ENCODE measurements at regions not wholly inside any gene's neighbourhood (a gene's known extent, or its start where the extent isn't known, plus 50 kb on each side); places are given as distances from the start of the nearest gene placed in this dataset.

DNA sequence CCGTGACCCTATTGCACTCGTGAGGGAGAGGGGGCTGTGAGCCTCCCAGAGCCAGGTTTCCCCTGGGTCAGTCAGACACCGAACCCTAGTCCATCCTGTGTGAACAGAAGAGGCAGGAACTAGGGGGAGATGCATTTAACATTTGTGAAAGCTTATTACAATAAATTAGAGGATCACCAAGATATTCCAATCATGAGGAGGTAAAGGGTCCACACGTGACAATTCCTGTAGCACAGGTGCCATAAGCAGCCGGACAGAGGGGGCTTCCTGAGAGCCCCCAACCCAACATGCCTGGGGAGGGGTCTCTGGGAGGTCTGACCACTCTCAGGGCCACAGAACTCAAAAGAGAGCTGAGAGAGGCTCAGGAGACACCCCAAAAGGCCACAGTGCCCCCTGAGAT is 93.3 kb downstream of the KCNF1 start (continued):
- TF ChIP-seq, protein P1, sequence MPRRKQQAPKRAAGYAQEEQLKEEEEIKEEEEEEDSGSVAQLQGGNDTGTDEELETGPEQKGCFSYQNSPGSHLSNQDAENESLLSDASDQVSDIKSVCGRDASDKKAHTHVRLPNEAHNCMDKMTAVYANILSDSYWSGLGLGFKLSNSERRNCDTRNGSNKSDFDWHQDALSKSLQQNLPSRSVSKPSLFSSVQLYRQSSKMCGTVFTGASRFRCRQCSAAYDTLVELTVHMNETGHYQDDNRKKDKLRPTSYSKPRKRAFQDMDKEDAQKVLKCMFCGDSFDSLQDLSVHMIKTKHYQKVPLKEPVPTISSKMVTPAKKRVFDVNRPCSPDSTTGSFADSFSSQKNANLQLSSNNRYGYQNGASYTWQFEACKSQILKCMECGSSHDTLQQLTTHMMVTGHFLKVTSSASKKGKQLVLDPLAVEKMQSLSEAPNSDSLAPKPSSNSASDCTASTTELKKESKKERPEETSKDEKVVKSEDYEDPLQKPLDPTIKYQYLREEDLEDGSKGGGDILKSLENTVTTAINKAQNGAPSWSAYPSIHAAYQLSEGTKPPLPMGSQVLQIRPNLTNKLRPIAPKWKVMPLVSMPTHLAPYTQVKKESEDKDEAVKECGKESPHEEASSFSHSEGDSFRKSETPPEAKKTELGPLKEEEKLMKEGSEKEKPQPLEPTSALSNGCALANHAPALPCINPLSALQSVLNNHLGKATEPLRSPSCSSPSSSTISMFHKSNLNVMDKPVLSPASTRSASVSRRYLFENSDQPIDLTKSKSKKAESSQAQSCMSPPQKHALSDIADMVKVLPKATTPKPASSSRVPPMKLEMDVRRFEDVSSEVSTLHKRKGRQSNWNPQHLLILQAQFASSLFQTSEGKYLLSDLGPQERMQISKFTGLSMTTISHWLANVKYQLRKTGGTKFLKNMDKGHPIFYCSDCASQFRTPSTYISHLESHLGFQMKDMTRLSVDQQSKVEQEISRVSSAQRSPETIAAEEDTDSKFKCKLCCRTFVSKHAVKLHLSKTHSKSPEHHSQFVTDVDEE (CRISPR knock-in tag; IDR thresholded peaks at IDR 0.05) = no peak
- no peak for TF ChIP-seq CSDC2 (CRISPR knock-in tag; IDR thresholded peaks at IDR 0.05)

DNA sequence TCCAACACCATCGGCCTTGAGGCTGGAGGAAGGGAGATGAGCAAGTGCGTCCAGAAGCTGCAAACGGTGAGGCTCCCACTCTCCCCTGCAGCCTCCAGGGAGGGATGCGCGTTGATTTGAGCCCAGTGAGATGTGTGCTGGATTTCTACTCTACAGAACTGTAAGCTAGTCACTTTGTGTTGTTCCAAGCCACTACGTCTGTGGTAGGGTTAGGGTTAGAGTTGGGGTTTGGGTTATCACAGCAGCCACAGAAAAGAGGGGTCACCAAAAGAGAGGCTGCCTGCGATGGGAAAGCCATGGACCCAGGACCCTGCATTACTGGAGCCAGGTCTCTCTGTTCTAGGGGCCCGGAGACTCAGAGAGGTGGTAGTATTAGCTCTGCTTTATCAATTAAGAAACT is 94.5 kb downstream of the KCNF1 start:
- TF ChIP-seq RARB (CRISPR knock-in tag; IDR thresholded peaks at IDR 0.05) (no peak), ESRRG (CRISPR knock-in tag; IDR thresholded peaks at IDR 0.05) (no peak), ZFP30 (CRISPR knock-in tag; IDR thresholded peaks at IDR 0.05) (no peak), GLIS3 (CRISPR knock-in tag; IDR thresholded peaks at IDR 0.05) (no peak), SNAI2 (CRISPR knock-in tag; IDR thresholded peaks at IDR 0.05) (no peak), BACH2 (CRISPR knock-in tag; IDR thresholded peaks at IDR 0.05; ENCODE audit: borderline replicate concordance) (no peak), ZNF565 (CRISPR knock-in tag; conservative IDR thresholded peaks at IDR 0.05; ENCODE audit: low read depth) (no peak), TOX (CRISPR knock-in tag; IDR thresholded peaks at IDR 0.05; ENCODE audit: borderline replicate concordance) (no peak), TCF4 (CRISPR knock-in tag; IDR thresholded peaks at IDR 0.05; ENCODE audit: borderline replicate concordance) (no peak), ZNF8 (CRISPR knock-in tag; IDR thresholded peaks at IDR 0.05) (no peak), ISL1 (CRISPR knock-in tag; IDR thresholded peaks at IDR 0.05) (no peak), ZNF70 (CRISPR knock-in tag; IDR thresholded peaks at IDR 0.05) (no peak), ZC3H10 (CRISPR knock-in tag; IDR thresholded peaks at IDR 0.05) (no peak), PPARA (CRISPR knock-in tag; IDR thresholded peaks at IDR 0.05; ENCODE audit: borderline replicate concordance) (no peak)
- TF ChIP-seq, protein P2, sequence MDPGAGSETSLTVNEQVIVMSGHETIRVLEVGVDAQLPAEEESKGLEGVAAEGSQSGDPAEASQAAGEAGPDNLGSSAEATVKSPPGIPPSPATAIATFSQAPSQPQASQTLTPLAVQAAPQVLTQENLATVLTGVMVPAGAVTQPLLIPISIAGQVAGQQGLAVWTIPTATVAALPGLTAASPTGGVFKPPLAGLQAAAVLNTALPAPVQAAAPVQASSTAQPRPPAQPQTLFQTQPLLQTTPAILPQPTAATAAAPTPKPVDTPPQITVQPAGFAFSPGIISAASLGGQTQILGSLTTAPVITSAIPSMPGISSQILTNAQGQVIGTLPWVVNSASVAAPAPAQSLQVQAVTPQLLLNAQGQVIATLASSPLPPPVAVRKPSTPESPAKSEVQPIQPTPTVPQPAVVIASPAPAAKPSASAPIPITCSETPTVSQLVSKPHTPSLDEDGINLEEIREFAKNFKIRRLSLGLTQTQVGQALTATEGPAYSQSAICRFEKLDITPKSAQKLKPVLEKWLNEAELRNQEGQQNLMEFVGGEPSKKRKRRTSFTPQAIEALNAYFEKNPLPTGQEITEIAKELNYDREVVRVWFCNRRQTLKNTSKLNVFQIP (CRISPR knock-in tag; IDR thresholded peaks at IDR 0.05; ENCODE audit: borderline replicate concordance, low read depth) = no peak
- TF ChIP-seq, protein P3, sequence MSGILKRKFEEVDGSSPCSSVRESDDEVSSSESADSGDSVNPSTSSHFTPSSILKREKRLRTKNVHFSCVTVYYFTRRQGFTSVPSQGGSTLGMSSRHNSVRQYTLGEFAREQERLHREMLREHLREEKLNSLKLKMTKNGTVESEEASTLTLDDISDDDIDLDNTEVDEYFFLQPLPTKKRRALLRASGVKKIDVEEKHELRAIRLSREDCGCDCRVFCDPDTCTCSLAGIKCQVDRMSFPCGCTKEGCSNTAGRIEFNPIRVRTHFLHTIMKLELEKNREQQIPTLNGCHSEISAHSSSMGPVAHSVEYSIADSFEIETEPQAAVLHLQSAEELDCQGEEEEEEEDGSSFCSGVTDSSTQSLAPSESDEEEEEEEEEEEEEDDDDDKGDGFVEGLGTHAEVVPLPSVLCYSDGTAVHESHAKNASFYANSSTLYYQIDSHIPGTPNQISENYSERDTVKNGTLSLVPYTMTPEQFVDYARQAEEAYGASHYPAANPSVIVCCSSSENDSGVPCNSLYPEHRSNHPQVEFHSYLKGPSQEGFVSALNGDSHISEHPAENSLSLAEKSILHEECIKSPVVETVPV (CRISPR knock-in tag; IDR thresholded peaks at IDR 0.05) = no peak
- no peak for ATAC-seq

DNA sequence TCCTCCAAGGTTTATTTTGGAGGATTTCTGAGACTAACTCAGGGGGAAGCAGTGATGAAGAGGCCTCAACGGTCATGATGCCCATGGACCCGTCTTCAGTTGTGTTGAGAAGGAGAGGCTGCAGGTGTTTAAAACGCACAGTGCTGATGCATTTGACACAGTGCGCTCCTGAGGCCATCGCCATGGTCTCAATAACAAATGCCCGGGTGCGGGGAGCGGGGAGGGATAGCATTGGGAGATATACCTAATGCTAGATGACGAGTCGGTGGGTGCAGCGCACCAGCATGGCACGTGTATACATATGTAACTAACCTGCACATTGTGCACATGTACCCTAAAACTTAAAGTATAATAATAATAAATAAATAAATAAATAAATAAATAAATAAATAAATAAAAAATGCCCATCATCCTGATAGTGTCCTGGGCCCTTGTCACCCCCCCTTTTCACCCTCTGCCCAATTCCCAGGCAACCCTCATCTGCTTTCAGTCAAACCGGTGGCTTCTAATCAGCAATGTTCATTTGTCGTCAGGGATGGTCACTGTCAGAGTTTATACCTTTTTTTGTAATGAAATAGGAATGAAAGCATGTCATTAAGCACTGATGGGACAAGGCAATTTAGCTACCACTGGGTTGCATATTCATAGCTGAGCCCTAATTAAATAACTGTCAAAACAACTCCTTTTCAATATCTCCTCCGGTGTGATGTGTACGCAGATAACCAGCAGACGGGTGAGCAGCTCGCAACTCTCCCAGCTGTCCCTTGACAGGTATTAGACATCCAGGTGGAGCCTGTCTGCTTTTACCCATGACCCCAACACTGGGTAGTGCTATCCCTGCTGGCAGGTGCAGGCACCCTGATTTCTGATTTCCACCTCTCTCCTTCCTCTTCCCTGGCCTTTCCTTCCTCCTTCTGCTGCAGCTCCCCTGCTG is 95.9 kb downstream of the KCNF1 start:
- ATAC-seq = no peak
- TF ChIP-seq ZC3H10 (CRISPR knock-in tag; IDR thresholded peaks at IDR 0.05) = no peak

DNA sequence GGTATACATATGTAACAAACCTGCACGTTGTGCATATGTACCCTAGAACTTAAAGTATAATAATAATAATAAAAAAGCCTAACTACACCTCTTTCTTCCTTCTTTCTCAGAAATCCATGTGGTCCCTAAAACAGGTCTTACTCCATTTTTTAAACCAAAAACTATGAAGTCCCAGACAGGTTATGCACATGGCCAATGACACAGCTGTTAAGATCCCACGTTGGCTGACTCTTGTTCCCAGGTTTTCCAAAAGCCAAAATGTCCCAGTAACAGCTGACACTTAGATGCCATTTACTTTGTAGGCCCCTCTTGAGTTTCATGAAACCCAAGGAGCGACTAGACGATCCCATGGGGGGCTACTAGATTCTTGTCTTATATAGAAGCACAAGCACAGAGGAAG is 97.0 kb downstream of the KCNF1 start:
- no peak for ATAC-seq
- TF ChIP-seq PPARA (CRISPR knock-in tag; IDR thresholded peaks at IDR 0.05; ENCODE audit: borderline replicate concordance) (no peak), CSDC2 (CRISPR knock-in tag; IDR thresholded peaks at IDR 0.05) (no peak), SNAI2 (CRISPR knock-in tag; IDR thresholded peaks at IDR 0.05) (no peak), ISL1 (CRISPR knock-in tag; IDR thresholded peaks at IDR 0.05) (no peak), GLIS3 (CRISPR knock-in tag; IDR thresholded peaks at IDR 0.05) (no peak), ZNF565 (CRISPR knock-in tag; conservative IDR thresholded peaks at IDR 0.05; ENCODE audit: low read depth) (no peak), ARNTL (CRISPR knock-in tag; IDR thresholded peaks at IDR 0.05; ENCODE audit: borderline replicate concordance, low read depth) (no peak)
- TF ChIP-seq, protein P3 (CRISPR knock-in tag; IDR thresholded peaks at IDR 0.05) = no peak

Measured in SK-N-SH treated with all-trans-retinoic acid at 6 μM for 48 hours (cell line).